ENCODE measurements at regions not wholly inside any gene's neighbourhood (a gene's known extent, or its start where the extent isn't known, plus 50 kb on each side); places are given as distances from the start of the nearest gene placed in this dataset.

DNA sequence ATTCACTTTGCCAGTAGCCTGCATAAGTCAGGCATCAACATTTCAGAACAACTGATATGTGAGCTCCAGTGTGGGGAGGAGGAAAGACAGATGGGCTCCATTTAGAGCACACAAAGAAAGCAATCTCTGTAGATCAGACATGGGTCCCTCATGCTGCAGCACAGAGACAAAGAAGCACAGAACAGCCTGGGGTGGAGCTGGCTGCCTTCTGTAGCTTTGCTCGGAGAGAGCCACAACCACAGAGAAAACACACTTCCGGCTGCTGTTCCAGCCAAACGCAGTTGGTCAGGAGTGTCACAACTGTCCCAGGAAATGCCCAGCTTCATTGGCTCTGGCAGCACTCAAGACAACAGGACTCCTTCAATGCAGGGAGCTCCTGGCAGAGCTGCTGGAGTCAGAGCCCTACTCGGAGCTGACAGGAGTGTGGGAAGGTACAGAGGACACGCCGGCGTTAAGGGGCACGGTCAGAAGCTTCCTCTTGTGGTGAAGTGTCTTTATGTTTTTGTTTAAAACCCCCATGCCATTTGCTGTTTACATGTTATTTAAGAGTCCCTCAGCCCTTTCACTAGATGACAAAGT is 494.4 kb downstream of the TCERG1L start:
- TF ChIP-seq, protein P1, sequence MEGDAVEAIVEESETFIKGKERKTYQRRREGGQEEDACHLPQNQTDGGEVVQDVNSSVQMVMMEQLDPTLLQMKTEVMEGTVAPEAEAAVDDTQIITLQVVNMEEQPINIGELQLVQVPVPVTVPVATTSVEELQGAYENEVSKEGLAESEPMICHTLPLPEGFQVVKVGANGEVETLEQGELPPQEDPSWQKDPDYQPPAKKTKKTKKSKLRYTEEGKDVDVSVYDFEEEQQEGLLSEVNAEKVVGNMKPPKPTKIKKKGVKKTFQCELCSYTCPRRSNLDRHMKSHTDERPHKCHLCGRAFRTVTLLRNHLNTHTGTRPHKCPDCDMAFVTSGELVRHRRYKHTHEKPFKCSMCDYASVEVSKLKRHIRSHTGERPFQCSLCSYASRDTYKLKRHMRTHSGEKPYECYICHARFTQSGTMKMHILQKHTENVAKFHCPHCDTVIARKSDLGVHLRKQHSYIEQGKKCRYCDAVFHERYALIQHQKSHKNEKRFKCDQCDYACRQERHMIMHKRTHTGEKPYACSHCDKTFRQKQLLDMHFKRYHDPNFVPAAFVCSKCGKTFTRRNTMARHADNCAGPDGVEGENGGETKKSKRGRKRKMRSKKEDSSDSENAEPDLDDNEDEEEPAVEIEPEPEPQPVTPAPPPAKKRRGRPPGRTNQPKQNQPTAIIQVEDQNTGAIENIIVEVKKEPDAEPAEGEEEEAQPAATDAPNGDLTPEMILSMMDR (conservative IDR thresholded peaks at IDR 0.05), result no peak
- TF ChIP-seq ZFX (IDR thresholded peaks at IDR 0.05), result no peak
- H3K27ac ChIP-seq, result no peak overlapping the region

DNA sequence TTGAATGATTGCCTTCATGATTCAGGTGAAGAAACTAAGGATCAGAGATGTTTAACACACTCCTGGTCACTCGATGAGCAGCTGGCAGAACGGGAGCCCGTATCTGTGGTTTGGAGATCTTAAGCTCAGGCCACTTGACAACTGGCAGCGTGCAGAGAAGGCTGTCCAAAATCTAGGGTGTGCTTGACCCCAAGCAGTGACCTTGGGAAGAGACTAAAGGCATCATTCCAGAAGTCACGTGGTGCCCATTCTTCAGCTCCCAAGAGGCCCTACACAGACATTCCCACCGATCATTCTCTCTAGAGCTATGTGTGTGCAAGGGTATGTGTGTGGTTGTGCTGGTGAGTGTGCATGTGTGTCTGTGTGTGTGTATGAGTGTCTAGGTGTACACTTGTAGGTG is 493.8 kb downstream of the TCERG1L start:
- H3K27ac ChIP-seq, result no peak overlapping the region
- no peak for TF ChIP-seq ZFX (IDR thresholded peaks at IDR 0.05)
- TF ChIP-seq, protein P1 (conservative IDR thresholded peaks at IDR 0.05), result no peak

DNA sequence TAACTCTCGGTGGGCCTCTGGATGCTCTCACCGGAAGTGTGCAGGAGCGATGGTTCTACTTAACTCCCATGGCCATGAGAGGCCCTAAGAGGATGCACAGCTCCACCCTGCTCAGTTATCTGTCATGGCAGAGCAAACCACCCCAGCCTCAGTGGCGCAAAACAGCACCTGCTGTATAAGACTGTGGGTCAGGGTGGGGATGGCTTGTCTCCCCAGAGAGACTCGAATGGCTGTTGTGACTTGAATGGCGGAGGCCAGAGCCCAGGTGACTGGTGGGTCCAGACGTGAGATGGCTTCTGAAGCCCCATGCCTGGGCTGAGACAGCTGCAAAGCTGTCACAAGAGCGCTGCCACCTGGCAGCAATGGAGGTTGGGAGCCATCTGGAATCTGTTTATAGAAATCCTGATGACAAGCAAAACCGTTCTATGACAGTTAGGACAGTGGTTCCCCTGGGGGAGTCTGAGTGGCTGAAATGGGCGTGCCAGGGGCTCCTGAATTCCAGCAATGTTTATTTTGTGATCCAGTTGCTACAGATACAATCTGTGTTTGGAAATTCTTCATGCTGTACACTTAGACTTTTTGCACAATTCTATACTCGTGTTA is 490.5 kb downstream of the TCERG1L start:
- TF ChIP-seq ZFX (IDR thresholded peaks at IDR 0.05), result no peak
- TF ChIP-seq, protein P1 (conservative IDR thresholded peaks at IDR 0.05), result no peak
- H3K27ac ChIP-seq, result no peak overlapping the region

DNA sequence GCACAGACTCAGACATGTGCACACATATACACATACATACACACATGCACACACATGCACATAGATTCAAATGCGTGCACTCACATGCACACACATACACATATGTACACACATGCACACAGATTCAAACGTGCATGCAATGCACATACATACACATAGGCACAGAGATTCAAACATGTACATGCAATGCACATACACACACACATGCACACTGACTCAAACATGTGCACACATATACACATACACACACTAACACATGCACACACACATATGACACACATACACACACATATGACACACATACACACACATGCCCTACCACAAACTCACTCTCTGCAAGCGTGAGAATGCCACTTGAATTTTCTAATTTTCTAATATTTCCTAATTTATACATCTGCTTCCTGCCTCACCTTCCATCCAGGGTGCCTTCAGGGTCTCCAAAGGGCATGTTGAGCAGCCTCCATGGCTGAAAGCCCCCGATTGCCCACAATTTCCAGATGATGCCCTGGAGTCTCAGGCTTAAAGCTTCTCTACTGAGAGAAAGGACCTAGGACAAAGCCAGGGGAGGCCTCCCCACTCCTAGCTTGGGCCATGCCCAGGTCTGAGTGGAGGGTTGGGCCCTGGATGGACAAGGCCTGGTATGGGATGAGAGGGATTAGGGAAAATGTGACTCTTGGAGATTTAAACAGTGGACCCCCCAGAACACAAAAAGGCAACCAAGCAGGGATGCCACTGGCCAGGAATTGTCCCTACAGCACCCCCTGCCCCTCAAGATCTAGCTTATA is 487.1 kb downstream of the TCERG1L start:
- no peak for TF ChIP-seq ZFX (IDR thresholded peaks at IDR 0.05)
- TF ChIP-seq, protein P1 (conservative IDR thresholded peaks at IDR 0.05), result no peak
- H3K27ac ChIP-seq, result no peak overlapping the region

DNA sequence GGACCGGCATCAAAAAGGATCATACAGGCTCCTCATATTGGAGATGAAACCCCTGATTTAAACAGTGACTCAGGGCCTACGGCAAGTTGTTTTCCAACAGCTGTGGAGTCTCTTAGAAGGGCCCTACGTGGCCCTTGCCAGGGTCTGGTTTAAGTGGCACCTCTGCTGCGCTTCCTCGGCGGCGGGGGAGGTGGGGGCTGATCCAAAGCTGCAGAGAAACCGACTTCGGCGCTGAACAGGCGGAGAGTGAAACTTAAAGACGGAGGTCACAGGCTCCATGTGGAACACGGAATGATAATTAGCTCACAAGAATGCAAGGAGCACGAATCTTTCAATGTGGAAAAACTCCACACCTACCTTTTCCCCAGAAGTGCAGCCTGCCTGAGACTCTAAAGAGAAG is 477.9 kb downstream of the TCERG1L start:
- no peak overlapping the region for H3K27ac ChIP-seq
- TF ChIP-seq, protein P1 (conservative IDR thresholded peaks at IDR 0.05), result no peak
- no peak for TF ChIP-seq ZFX (IDR thresholded peaks at IDR 0.05)

DNA sequence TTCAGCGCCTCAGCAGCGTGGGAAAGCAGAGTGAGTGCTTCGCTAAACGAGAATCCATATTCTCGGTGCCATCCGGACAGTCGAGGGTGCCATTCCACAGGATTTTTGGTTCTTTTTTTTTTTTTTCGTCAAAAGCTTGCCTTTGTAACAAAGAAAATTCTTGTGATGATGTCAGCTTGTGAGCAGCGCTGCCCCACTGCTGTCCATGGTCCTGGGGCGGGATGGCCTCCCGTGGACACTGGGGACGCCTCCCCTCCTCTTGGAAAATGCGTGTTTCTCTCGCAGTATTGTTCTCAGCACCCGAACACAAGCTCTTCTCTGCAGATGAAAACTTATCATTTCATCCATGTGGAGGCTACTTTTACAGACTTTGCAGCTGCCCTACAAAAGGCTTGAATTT is 477.4 kb downstream of the TCERG1L start:
- no peak overlapping the region for H3K27ac ChIP-seq
- no peak for TF ChIP-seq ZFX (IDR thresholded peaks at IDR 0.05)
- TF ChIP-seq, protein P1 (conservative IDR thresholded peaks at IDR 0.05), result no peak

DNA sequence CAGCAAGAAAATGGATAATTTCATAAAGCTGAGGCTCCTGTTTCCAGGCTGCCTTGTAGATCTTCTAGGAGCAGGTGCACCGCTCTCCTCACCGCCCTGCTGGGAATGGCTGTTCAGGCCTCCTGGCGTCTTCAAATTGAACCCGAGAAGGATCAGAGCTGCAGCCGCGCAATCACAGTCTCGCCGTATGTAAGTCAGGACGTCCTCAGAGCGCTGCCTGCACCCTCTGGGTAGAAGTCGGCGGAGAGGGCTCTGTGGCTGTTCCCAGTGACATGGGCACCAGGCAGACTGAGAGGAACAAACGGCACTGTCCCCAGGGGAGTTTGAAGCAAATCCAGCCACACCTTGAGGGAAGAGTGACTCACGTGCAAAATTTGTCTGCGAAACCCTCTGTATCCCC is 476.9 kb downstream of the TCERG1L start:
- no peak overlapping the region for H3K27ac ChIP-seq
- TF ChIP-seq ZFX (IDR thresholded peaks at IDR 0.05), result no peak
- TF ChIP-seq, protein P1 (conservative IDR thresholded peaks at IDR 0.05), result no peak
